Superior temporal gyrus (tissue), 1 donor: ENCODE measurements at regions not wholly inside any gene's neighbourhood (a gene's known extent, or its start where the extent isn't known, plus 50 kb on each side); places are given as distances from the start of the nearest gene placed in this dataset.
"Not testable (repeated sequence)": the region's sequence is repeated elsewhere in the genome, so short reads cannot be mapped to it uniquely, and the experiment has no call there.

Experiments used
- DNase-seq: peaks from one replicate; pipeline ENCODE4 v3.0.0-alpha.2; 2016; ENCODE audit errors: extremely low spot score

GRCh38 chr18:47679864-47680263, 250.6 kb downstream of the SMAD2 start:
- DNase-seq: no peak

- DNase-seq: no peak
These were observed 252.5 kb downstream of the SMAD2 start for GRCh38 chr18:47677952-47678351.

GRCh38 chr18:47669815-47670214, 260.6 kb downstream of the SMAD2 start:
- no peak for DNase-seq

GRCh38 chr18:47658498-47658897, 272.0 kb downstream of the SMAD2 start:
- no peak for DNase-seq

- DNase-seq: no peak
These were observed 275.5 kb downstream of the SMAD2 start for GRCh38 chr18:47654988-47655387.

GRCh38 chr18:47644896-47645295, 285.6 kb downstream of the SMAD2 start:
- no peak for DNase-seq

GRCh38 chr18:47637551-47637950, 292.9 kb downstream of the SMAD2 start:
- DNase-seq: not testable (repeated sequence)

- DNase-seq: no peak
These were observed 295.0 kb downstream of the SMAD2 start for GRCh38 chr18:47635416-47635815.

GRCh38 chr18:47632970-47633635, 297.4 kb downstream of the SMAD2 start:
- no peak for DNase-seq

- DNase-seq: no peak
These were observed 301.6 kb downstream of the SMAD2 start for GRCh38 chr18:47628893-47629292.

GRCh38 chr18:47628240-47628781, 302.1 kb downstream of the SMAD2 start:
- no peak for DNase-seq

GRCh38 chr18:47627030-47627429, 303.4 kb downstream of the SMAD2 start:
- DNase-seq: no peak

- no peak for DNase-seq
These were observed 310.5 kb downstream of the SMAD2 start for GRCh38 chr18:47619771-47620448.

GRCh38 chr18:47618758-47619157, 311.7 kb downstream of the SMAD2 start:
- no peak for DNase-seq

- no peak for DNase-seq
These were observed 315.4 kb downstream of the SMAD2 start for GRCh38 chr18:47615043-47615442.

- DNase-seq: no peak
These were observed 316.5 kb downstream of the SMAD2 start for GRCh38 chr18:47613929-47614328.

GRCh38 chr18:47611649-47612048, 318.8 kb downstream of the SMAD2 start:
- DNase-seq: no peak

GRCh38 chr18:47606526-47606925, 323.9 kb downstream of the SMAD2 start:
- DNase-seq: no peak

GRCh38 chr18:47605093-47605492, 325.4 kb downstream of the SMAD2 start:
- DNase-seq: no peak

- no peak for DNase-seq
These were observed 326.4 kb downstream of the SMAD2 start for GRCh38 chr18:47604021-47604420.

- DNase-seq: no peak
These were observed 327.3 kb downstream of the SMAD2 start for GRCh38 chr18:47603158-47603557.

- no peak for DNase-seq
These were observed 328.1 kb downstream of the SMAD2 start for GRCh38 chr18:47602273-47602897.
